ENCODE measurements at regions not wholly inside any gene's neighbourhood (a gene's known extent, or its start where the extent isn't known, plus 50 kb on each side); places are given as distances from the start of the nearest gene placed in this dataset.

DNA sequence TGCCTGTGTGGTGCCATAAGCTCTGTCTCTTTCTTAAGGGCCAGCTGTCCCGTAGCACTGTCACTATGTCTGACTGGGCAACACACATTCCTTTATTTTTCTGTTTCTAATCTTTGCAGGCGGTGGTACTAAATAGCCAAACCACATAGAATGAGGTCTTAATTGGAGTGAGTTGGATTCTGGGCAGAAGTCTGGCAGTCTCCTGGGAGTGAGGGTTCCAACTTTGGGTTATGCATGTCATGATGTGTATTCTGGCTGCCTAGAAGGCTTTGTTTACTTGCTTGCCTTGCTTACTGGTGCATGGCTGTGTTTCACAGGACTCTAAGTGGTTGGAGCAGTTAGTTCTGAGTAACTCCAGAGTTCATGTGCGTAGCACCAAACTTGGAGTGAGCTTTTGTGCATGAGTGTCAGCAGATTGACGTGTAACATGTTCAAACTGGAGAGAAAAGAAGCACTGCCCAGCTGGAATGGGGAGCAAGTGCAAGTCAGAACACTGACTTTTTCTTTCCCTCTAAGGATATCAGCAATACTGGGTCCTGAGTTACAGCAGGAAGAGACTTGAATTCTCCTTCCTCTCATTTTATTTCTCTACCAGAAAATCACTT, 185.8 kb downstream of the PCSK1 start:
- intact Hi-C loops (cut with DNase I; ENCODE audit: low total_unique reads): no loop called here
- TF ChIP-seq, protein P1, sequence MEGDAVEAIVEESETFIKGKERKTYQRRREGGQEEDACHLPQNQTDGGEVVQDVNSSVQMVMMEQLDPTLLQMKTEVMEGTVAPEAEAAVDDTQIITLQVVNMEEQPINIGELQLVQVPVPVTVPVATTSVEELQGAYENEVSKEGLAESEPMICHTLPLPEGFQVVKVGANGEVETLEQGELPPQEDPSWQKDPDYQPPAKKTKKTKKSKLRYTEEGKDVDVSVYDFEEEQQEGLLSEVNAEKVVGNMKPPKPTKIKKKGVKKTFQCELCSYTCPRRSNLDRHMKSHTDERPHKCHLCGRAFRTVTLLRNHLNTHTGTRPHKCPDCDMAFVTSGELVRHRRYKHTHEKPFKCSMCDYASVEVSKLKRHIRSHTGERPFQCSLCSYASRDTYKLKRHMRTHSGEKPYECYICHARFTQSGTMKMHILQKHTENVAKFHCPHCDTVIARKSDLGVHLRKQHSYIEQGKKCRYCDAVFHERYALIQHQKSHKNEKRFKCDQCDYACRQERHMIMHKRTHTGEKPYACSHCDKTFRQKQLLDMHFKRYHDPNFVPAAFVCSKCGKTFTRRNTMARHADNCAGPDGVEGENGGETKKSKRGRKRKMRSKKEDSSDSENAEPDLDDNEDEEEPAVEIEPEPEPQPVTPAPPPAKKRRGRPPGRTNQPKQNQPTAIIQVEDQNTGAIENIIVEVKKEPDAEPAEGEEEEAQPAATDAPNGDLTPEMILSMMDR (IDR thresholded peaks at IDR 0.05): no peak
- no peak for TF ChIP-seq POLR2A (IDR thresholded peaks at IDR 0.05)
- no peak overlapping the region for H3K4me3 ChIP-seq (ENCODE audit: low read depth, poor library complexity, severe bottlenecking)
- peak in 1 of 2 donors; percentile 63 for DNase-seq (ENCODE audit: low spot score in 2 of 2)
- 15 to 36% methylated on average over 4 of the region's 4 CpGs for WGBS, 2 donors

DNA sequence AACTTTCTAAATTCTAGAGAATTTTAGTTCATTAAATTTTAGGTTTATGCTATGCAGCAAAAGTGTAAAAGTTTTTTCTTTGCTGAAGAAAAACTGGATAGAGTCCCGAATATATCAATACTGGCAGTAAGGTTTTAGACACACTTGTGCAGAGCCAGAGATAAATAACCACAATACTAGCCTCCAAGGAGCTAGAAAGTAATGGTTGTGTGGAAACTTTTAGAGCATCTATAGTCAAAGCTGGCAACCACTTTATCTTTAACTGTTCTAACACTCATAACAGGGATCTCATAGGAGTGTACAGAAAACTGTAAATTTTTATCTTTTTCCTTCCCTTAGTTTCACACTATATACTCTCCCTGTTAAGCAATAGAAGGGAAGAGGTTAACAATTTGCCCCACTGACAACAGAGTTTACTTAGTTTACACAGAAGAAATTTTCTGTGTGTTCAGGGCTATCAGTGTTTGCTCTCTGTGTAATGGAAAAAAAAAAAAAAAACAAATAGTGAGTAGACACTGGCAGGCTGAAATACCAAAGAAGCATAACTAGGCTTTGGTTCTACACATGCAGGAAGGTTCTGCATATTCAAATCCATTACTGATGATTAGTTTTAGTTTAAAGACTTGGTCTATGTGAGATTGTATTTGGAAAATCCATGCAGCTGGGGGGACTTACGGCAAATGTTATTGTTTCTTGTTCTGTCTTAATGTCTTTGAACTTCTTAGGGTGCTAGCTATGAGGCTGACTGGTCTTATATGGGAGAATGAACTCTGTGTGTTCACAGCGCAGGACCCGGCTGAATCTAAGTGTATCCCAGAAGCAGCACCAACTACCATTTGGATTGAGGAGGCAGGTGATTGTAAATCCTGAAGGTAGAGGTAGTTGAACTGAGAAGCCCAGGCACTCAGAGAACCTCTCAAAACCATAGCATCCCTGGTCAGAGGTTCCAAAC, 187.6 kb downstream of the PCSK1 start:
- no peak for TF ChIP-seq POLR2A (IDR thresholded peaks at IDR 0.05)
- TF ChIP-seq, protein P1 (IDR thresholded peaks at IDR 0.05): no peak
- H3K4me3 ChIP-seq (ENCODE audit: low read depth, poor library complexity, severe bottlenecking): no peak overlapping the region
- 83 to 85% methylated on average over 4 of the region's 4 CpGs for WGBS, 2 donors
- intact Hi-C loops (cut with DNase I; ENCODE audit: low total_unique reads): no loop called here
- no peak for DNase-seq (ENCODE audit: low spot score in 2 of 2)

DNA sequence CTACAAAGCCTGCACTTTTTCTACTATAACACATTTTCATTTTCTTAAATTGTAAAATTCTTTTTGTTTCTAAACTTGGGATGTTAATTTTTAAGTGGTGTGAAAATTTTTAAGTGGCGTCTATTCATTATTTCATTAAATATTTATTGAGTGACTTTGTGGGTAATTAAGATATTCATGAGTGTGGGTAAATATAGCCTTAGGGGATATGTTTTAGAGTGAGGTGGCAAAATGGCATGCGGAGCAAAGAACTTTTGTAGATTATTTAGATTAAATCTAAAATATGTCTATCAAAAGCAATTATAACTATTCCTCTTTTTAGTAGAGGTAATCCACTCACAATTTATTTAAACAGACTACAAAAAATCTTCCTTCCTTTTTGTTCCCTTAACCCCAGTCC, 188.4 kb downstream of the PCSK1 start:
- DNase-seq (ENCODE audit: low spot score in 2 of 2): no peak
- H3K4me3 ChIP-seq (ENCODE audit: low read depth, poor library complexity, severe bottlenecking): no peak overlapping the region
- intact Hi-C loops (cut with DNase I; ENCODE audit: low total_unique reads): no loop called here
- TF ChIP-seq POLR2A (IDR thresholded peaks at IDR 0.05): no peak
- TF ChIP-seq, protein P1 (IDR thresholded peaks at IDR 0.05): no peak
- 55 to 59% methylated on average over 2 of the region's 2 CpGs for WGBS, 2 donors

DNA sequence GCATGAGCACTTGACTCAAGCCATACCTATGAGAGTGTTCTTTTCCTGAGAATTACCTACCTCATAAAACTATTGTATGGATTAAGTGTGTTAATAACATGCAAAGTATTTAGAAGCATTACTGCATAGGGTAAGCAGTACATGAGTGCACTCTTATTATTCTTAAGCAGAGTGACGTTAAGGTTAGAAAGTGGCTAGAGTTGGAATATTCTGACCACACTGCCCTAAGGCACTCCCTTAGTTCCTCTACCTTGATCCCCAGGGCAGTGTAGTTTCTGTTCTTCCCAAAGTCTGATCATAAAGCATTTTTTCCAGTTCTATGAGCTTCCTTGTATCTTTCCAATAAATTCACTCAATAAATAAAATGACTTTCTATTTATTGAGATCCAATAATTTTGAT, 189.2 kb downstream of the PCSK1 start:
- no peak for DNase-seq (ENCODE audit: low spot score in 2 of 2)
- intact Hi-C loops (cut with DNase I; ENCODE audit: low total_unique reads): no loop called here

DNA sequence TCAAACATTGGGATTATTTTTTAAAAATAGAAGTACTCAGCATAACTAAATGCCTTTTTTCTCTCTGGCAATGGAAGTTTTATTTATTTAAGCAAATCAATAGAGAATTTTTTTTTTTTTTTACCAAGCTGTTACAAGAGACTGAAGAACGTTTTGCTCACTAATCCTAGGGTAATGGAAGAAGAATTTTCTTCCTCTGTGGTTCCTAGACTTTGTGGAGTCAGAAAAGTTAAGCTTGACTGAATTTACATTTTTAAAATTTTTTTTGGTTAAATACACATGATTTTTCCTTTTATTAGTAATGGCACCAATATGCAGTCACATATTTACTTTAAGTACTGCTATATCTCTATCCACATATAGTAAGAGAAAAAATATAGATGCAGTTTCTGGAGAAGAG, 189.8 kb downstream of the PCSK1 start:
- no peak overlapping the region for H3K4me3 ChIP-seq (ENCODE audit: low read depth, poor library complexity, severe bottlenecking)
- intact Hi-C loops (cut with DNase I; ENCODE audit: low total_unique reads): no loop called here
- no peak for TF ChIP-seq POLR2A (IDR thresholded peaks at IDR 0.05)
- TF ChIP-seq, protein P1 (IDR thresholded peaks at IDR 0.05): no peak
- 67 to 84% methylated on average over 1 of the region's 1 CpG for WGBS, 2 donors
- DNase-seq (ENCODE audit: low spot score in 2 of 2): no peak

More for the DNA sequence above, 189.2 kb downstream of the PCSK1 start:
- TF ChIP-seq, protein P1 (IDR thresholded peaks at IDR 0.05): no peak
- TF ChIP-seq POLR2A (IDR thresholded peaks at IDR 0.05): no peak
- H3K4me3 ChIP-seq (ENCODE audit: low read depth, poor library complexity, severe bottlenecking): no peak overlapping the region
- WGBS, 2 donors: 69 to 74% methylated on average over 1 of the region's 1 CpG

All from lower leg skin (tissue), 4 donors.